ENCODE measurements at regions not wholly inside any gene's neighbourhood (a gene's known extent, or its start where the extent isn't known, plus 50 kb on each side); places are given as distances from the start of the nearest gene placed in this dataset.

- Mint-ChIP-seq H3K4me3 (no peak overlapping the region), H3K27me3 (ENCODE audit: low read depth) (peaks cover 35% of the 10 kb centered on the region), H3K27ac (no peak overlapping the region), H3K4me1 (no peaks in the 10 kb centered on the region), H3K9me3 (peaks cover 6% of the 10 kb centered on the region), H3K36me3 (ENCODE audit: low read depth) (no peaks in the 10 kb centered on the region)
- TF ChIP-seq CTCF (IDR thresholded peaks at IDR 0.05; ENCODE audit: unreplicated experiment in 3 of 3): no peak
These were observed 52.4 kb upstream of the SIX3 start for GRCh38 chr2:44889096-44889495.
